ENCODE measurements at regions not wholly inside any gene's neighbourhood (a gene's known extent, or its start where the extent isn't known, plus 50 kb on each side); places are given as distances from the start of the nearest gene placed in this dataset.

DNA sequence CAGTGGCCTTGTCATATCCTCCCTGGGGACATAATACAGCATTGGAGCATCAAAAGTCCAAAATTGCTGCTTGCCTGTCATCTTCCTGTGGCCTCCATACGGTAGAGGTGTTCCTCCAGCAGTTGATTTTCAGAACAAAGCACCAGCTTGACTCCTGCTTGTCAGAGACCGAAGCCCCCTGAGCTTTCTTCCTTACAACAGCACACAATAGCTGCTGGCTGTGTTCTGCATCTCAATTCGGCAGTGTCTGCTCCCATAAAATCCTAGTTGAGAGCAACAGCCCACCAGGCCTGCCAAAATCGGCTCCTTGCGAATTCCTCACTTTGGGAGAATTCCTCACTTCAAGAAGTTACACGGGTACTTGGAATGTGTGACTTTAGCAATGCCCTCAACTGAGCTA lies 372.9 kb downstream of the SAMD5 start:
- TF ChIP-seq TAF1 (IDR thresholded peaks at IDR 0.05; ENCODE audit: low read depth) (no peak), TCF12 (IDR thresholded peaks at IDR 0.05; ENCODE audit: low read depth) (no peak), EGR1 (IDR thresholded peaks at IDR 0.05) (no peak), YY1 (IDR thresholded peaks at IDR 0.05; ENCODE audit: low read depth) (no peak), RAD21 (IDR thresholded peaks at IDR 0.05; ENCODE audit: low read depth) (no peak), FOXM1 (IDR thresholded peaks at IDR 0.05; ENCODE audit: borderline replicate concordance, low read depth) (no peak), CEBPB (IDR thresholded peaks at IDR 0.05) (no peak), CREB1 (IDR thresholded peaks at IDR 0.05; ENCODE audit: low read depth) (no peak), EP300 (IDR thresholded peaks at IDR 0.05; ENCODE audit: borderline replicate concordance) (no peak), NFIC (IDR thresholded peaks at IDR 0.05) (no peak), TEAD4 (IDR thresholded peaks at IDR 0.05) (no peak)
- TF ChIP-seq, protein P1, sequence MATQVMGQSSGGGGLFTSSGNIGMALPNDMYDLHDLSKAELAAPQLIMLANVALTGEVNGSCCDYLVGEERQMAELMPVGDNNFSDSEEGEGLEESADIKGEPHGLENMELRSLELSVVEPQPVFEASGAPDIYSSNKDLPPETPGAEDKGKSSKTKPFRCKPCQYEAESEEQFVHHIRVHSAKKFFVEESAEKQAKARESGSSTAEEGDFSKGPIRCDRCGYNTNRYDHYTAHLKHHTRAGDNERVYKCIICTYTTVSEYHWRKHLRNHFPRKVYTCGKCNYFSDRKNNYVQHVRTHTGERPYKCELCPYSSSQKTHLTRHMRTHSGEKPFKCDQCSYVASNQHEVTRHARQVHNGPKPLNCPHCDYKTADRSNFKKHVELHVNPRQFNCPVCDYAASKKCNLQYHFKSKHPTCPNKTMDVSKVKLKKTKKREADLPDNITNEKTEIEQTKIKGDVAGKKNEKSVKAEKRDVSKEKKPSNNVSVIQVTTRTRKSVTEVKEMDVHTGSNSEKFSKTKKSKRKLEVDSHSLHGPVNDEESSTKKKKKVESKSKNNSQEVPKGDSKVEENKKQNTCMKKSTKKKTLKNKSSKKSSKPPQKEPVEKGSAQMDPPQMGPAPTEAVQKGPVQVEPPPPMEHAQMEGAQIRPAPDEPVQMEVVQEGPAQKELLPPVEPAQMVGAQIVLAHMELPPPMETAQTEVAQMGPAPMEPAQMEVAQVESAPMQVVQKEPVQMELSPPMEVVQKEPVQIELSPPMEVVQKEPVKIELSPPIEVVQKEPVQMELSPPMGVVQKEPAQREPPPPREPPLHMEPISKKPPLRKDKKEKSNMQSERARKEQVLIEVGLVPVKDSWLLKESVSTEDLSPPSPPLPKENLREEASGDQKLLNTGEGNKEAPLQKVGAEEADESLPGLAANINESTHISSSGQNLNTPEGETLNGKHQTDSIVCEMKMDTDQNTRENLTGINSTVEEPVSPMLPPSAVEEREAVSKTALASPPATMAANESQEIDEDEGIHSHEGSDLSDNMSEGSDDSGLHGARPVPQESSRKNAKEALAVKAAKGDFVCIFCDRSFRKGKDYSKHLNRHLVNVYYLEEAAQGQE (IDR thresholded peaks at IDR 0.05; ENCODE audit: low read depth): no peak
- TF ChIP-seq, protein P2, sequence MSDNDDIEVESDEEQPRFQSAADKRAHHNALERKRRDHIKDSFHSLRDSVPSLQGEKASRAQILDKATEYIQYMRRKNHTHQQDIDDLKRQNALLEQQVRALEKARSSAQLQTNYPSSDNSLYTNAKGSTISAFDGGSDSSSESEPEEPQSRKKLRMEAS (IDR thresholded peaks at IDR 0.05): no peak
- TF ChIP-seq, protein P3, sequence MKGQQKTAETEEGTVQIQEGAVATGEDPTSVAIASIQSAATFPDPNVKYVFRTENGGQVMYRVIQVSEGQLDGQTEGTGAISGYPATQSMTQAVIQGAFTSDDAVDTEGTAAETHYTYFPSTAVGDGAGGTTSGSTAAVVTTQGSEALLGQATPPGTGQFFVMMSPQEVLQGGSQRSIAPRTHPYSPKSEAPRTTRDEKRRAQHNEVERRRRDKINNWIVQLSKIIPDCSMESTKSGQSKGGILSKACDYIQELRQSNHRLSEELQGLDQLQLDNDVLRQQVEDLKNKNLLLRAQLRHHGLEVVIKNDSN (IDR thresholded peaks at IDR 0.05): no peak

DNA sequence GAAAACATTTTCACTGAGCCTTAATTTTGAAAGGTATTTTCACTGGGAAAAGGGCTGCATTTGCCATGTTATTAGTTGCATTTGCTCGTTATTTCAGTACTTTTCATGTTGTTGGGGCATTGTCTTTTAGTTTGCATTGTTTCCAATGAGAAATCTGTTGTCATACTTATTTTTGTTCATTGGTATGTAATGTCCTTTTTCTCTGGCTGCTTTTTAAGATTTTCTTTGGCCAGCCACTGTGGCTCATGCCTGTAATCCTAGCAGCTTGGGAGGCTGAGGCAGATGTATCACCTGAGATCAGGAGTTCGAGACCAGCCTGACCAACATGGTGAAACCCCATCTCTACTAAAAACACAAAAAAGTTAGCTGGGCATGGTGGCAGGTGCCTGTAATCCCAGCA lies 379.9 kb downstream of the SAMD5 start:
- TF ChIP-seq TAF1 (IDR thresholded peaks at IDR 0.05; ENCODE audit: low read depth) (no peak), FOXM1 (IDR thresholded peaks at IDR 0.05; ENCODE audit: borderline replicate concordance, low read depth) (no peak), RAD21 (IDR thresholded peaks at IDR 0.05; ENCODE audit: low read depth) (no peak), CREB1 (IDR thresholded peaks at IDR 0.05; ENCODE audit: low read depth) (no peak), CEBPB (IDR thresholded peaks at IDR 0.05) (no peak), NFIC (IDR thresholded peaks at IDR 0.05) (no peak), EGR1 (IDR thresholded peaks at IDR 0.05) (no peak), YY1 (IDR thresholded peaks at IDR 0.05; ENCODE audit: low read depth) (no peak), ZBTB7A (IDR thresholded peaks at IDR 0.05; ENCODE audit: low read depth) (no peak), EP300 (IDR thresholded peaks at IDR 0.05; ENCODE audit: borderline replicate concordance) (no peak)
- TF ChIP-seq, protein P3 (IDR thresholded peaks at IDR 0.05): no peak
- TF ChIP-seq, protein P2 (IDR thresholded peaks at IDR 0.05): no peak
- TF ChIP-seq, protein P1 (IDR thresholded peaks at IDR 0.05; ENCODE audit: low read depth): no peak

DNA sequence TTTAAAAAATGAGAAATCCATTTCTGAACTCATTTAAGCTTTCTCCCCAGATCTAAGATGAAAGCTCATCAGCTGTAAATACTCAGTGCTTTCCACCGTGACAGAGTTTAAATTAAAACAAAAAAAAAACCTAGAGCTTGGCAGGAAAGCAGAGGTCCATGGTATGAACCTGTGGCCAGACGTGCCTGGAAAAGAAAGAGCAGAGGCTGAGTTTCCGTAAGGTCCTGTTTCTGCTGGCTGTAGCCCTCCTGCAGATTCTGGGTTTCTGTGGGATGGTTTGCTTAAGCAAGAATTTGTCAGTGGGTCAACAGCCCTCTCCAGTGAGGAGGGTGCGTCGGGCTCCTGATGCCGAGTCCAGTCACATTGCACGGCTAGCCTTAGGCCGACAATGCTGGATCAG lies 383.2 kb downstream of the SAMD5 start:
- TF ChIP-seq CREB1 (IDR thresholded peaks at IDR 0.05; ENCODE audit: low read depth) (no peak), TAF1 (IDR thresholded peaks at IDR 0.05; ENCODE audit: low read depth) (no peak), ZBTB7A (IDR thresholded peaks at IDR 0.05; ENCODE audit: low read depth) (no peak), RAD21 (IDR thresholded peaks at IDR 0.05; ENCODE audit: low read depth) (no peak), TEAD4 (IDR thresholded peaks at IDR 0.05) (no peak)
- TF ChIP-seq, protein P2 (IDR thresholded peaks at IDR 0.05): no peak

DNA sequence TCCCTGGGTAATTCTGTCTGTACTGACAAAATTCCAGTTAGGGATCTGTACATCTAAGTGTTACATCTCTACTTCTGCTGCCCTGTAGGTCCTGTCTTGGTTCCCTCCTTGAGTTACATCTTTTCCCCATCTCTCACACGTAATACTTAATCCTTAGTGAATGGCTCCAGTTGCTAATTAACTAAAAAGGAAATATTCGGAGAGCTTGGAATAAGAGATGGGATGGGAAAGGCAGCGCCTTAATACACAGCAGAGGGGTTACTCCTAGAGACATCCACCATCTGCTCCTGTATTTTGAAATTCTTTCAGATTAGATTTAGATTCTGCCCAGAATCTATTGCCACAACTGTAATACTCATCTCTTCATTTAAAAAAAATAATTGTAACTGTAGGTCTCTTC lies 384.0 kb downstream of the SAMD5 start:
- TF ChIP-seq TEAD4 (IDR thresholded peaks at IDR 0.05) (no peak), EGR1 (IDR thresholded peaks at IDR 0.05) (no peak), FOXM1 (IDR thresholded peaks at IDR 0.05; ENCODE audit: borderline replicate concordance, low read depth) (no peak), TCF12 (IDR thresholded peaks at IDR 0.05; ENCODE audit: low read depth) (no peak), CREB1 (IDR thresholded peaks at IDR 0.05; ENCODE audit: low read depth) (no peak), NFIC (IDR thresholded peaks at IDR 0.05) (no peak), TAF1 (IDR thresholded peaks at IDR 0.05; ENCODE audit: low read depth) (no peak), ZBTB7A (IDR thresholded peaks at IDR 0.05; ENCODE audit: low read depth) (no peak), RAD21 (IDR thresholded peaks at IDR 0.05; ENCODE audit: low read depth) (no peak), CEBPB (IDR thresholded peaks at IDR 0.05) (no peak)
- TF ChIP-seq, protein P1 (IDR thresholded peaks at IDR 0.05; ENCODE audit: low read depth): no peak
- TF ChIP-seq, protein P2 (IDR thresholded peaks at IDR 0.05): no peak
- TF ChIP-seq, protein P3 (IDR thresholded peaks at IDR 0.05): no peak

Data from Ishikawa (cell line).